Lower leg skin (tissue), 3 donors: ENCODE measurements at regions not wholly inside any gene's neighbourhood (a gene's known extent, or its start where the extent isn't known, plus 50 kb on each side); places are given as distances from the start of the nearest gene placed in this dataset.

Source experiments
- POLR2A ChIP-seq, 2 donors: fragments of 450-650 bp; IDR thresholded peaks; one replicate each; pipeline ENCODE4 v1.6.1; 2016 to 2017; ENCODE audit warnings: antibody characterized with exemption in 2 of 2, mild to moderate bottlenecking in 1 of 2, moderate library complexity in 1 of 2
- TF ChIP-seq, protein P1 (sequence below), 3 donors: fragments of 450-650 bp; IDR thresholded peaks; one replicate each; pipeline ENCODE4 v1.5.1; 2016; ENCODE audit warnings: antibody characterized with exemption in 3 of 3, mild to moderate bottlenecking in 3 of 3, moderate library complexity in 2 of 3

DNA sequence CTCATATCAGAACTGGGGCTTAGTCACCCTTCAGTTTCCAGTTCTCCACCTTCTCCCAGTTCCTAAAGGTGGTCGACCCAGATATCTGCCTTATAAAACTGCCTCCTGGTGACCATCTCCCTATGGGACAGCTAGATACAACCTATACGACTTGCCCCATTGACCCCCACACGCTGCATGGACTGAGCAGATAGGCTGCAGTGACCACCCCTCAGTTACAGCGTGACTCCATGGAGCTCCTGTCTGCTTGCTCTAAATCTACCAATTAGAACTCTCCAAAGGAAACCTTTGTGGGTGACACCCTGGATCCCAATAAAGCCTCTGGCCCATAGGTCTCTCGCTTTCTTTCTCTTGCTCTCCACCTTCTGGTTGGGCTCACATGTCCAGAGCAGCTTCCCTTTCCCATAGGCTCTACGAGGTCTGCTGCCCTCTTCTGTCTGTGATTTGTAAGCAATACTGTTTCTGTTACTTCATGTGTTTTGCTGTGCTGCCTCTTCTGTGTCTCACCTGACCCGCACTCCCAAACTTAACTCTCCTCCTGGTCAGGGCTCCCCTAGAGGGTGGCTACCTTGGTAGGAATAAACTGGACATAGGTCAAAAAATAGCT is 971.3 kb upstream of the FAM98A start:
- TF ChIP-seq, protein P1, sequence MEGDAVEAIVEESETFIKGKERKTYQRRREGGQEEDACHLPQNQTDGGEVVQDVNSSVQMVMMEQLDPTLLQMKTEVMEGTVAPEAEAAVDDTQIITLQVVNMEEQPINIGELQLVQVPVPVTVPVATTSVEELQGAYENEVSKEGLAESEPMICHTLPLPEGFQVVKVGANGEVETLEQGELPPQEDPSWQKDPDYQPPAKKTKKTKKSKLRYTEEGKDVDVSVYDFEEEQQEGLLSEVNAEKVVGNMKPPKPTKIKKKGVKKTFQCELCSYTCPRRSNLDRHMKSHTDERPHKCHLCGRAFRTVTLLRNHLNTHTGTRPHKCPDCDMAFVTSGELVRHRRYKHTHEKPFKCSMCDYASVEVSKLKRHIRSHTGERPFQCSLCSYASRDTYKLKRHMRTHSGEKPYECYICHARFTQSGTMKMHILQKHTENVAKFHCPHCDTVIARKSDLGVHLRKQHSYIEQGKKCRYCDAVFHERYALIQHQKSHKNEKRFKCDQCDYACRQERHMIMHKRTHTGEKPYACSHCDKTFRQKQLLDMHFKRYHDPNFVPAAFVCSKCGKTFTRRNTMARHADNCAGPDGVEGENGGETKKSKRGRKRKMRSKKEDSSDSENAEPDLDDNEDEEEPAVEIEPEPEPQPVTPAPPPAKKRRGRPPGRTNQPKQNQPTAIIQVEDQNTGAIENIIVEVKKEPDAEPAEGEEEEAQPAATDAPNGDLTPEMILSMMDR (IDR thresholded peaks at IDR 0.05), result no peak
- TF ChIP-seq POLR2A (IDR thresholded peaks at IDR 0.05), result no peak
